PC-3 (cell line): ENCODE measurements at regions not wholly inside any gene's neighbourhood (a gene's known extent, or its start where the extent isn't known, plus 50 kb on each side); places are given as distances from the start of the nearest gene placed in this dataset.

Experiments
- ATAC-seq: fragments of 200-7000 bp; cut with Tn5 transposase; 2 replicates; pipeline ENCODE4 v1.9.1; 2020; ENCODE audit warnings: mild to moderate bottlenecking, moderate library complexity
- BruUV-seq: library from RNA; stranded (reverse); fragments of 400-500 nt; replicated peaks from 2 replicates; lab custom pipeline; 2021; lab: Mats Ljungman, UMichigan
- CTCF ChIA-PET: fragments of 300-600 bp; sonication (Branson Sonifier 250); formaldehyde crosslinking; loops from one replicate; lab custom pipeline; 2022; ENCODE audit warnings: antibody characterized with exemption; lab: Charles Lee
- POLR2A ChIA-PET: fragments of 300-600 bp; sonication (Branson Sonifier 250); formaldehyde crosslinking; loops from one replicate; lab custom pipeline; 2022; ENCODE audit warnings: antibody characterized with exemption; ENCODE audit not compliant: unreplicated experiment; lab: Charles Lee
- DNase-seq: peaks from one replicate; pipeline ENCODE4 v3.0.0-alpha.2; 2015
- H2AFZ ChIP-seq: fragments of 300-600 bp; sonication (generic); 2 replicates; pipeline ENCODE4 v1.6.0; 2016; ENCODE audit warnings: antibody characterized with exemption, low read length
- H3F3A ChIP-seq: fragments of 300-600 bp; sonication (generic); one replicate; pipeline ENCODE4 v1.6.0; 2017; ENCODE audit warnings: antibody characterized with exemption, low read length, control low read depth, mild to moderate bottlenecking; ENCODE audit not compliant: unreplicated experiment
- H3K27ac ChIP-seq: fragments of 300-600 bp; sonication (generic); 2 replicates; pipeline ENCODE4 v1.5.1; 2016; ENCODE audit warnings: mild to moderate bottlenecking, low read length
- H3K27me3 ChIP-seq: fragments of 300-600 bp; sonication (generic); 2 replicates; pipeline ENCODE4 v1.6.1; 2016; ENCODE audit warnings: low read length, mixed read lengths
- H3K36me3 ChIP-seq: fragments of 300-600 bp; sonication (generic); 2 replicates; pipeline ENCODE4 v1.6.1; 2016; ENCODE audit warnings: low read depth, mixed run types, low read length, mixed read lengths
- H3K4me1 ChIP-seq: fragments of 300-600 bp; sonication (generic); 2 replicates; pipeline ENCODE4 v1.5.1; 2016; ENCODE audit warnings: low read length; ENCODE audit not compliant: insufficient read depth
- H3K4me2 ChIP-seq: fragments of 300-600 bp; sonication (generic); 2 replicates; pipeline ENCODE4 v1.6.0; 2016; ENCODE audit warnings: low read length
- H3K4me3 ChIP-seq: fragments of 300-600 bp; sonication (generic); 2 replicates; pipeline ENCODE4 v1.5.1; 2016; ENCODE audit warnings: mild to moderate bottlenecking, low read length, mixed read lengths
- H3K79me2 ChIP-seq: fragments of 300-600 bp; sonication (generic); 2 replicates; pipeline ENCODE4 v1.6.1; 2017; ENCODE audit warnings: low read length, mixed read lengths
- H3K9ac ChIP-seq: fragments of 300-600 bp; sonication (generic); 2 replicates; pipeline ENCODE4 v1.6.0; 2016; ENCODE audit warnings: mild to moderate bottlenecking, low read length
- H3K9me2 ChIP-seq: fragments of 300-600 bp; sonication (generic); replicated peaks from 2 replicates; pipeline ENCODE4 v1.6.1; 2016; ENCODE audit warnings: mixed run types, low read length, mixed read lengths
- H3K9me3 ChIP-seq: fragments of 300-600 bp; sonication (generic); 2 replicates; pipeline ENCODE4 v1.6.1; 2016; ENCODE audit warnings: low read length, mixed read lengths
- H4K20me1 ChIP-seq: fragments of 300-600 bp; sonication (generic); 2 replicates; pipeline ENCODE4 v1.6.1; 2016; ENCODE audit warnings: low read length, mixed read lengths
- EZH2 ChIP-seq: fragments of 300-600 bp; sonication (generic); IDR thresholded peaks from one replicate; pipeline ENCODE4 v1.6.1; 2017; ENCODE audit warnings: antibody characterized with exemption, mild to moderate bottlenecking, low read length; ENCODE audit not compliant: unreplicated experiment
- EZH2phosphoT487 ChIP-seq: fragments of 300-600 bp; sonication (generic); IDR thresholded peaks from 2 replicates; pipeline ENCODE4 v1.6.1; 2018; ENCODE audit warnings: mild to moderate bottlenecking, antibody characterized with exemption, low read length, borderline replicate concordance
- intact Hi-C: fragments of 100-400 bp; cut with micrococcal nuclease; formaldehyde crosslinking; loops from 2 replicates; pipeline ENCODE4 v1.9.0; 2023
- TF ChIP-seq, protein P1 (sequence below): fragments of 300-600 bp; sonication (generic); conservative IDR thresholded peaks from 2 replicates; pipeline ENCODE4 v1.5.1; 2017; ENCODE audit warnings: antibody characterized with exemption, low read depth, mild to moderate bottlenecking, low read length

DNA sequence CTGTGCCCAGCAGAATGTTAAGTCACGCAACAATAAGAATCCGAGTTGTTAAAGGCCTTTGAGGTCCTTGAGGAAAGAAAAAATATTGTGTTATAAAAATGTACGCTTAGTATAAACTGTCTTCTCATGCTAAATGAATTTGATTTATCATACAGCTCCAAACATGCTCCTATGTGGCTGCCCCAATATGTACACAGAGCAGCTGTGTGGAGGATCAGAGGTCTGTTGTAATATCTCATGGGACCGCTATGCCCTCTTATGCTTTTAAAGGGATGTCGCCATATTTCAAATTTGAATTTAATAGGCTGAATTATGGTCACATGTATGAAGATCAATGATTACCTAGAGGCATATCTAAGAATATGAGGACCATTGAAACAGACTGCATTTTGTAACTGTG is 90.2 kb downstream of the SLC5A7 start:
- H3K36me3 ChIP-seq = no peaks in the 10 kb centered on the region
- H3K9ac ChIP-seq = no peak overlapping the region
- no peak overlapping the region for H3K27ac ChIP-seq
- no peaks in the 10 kb centered on the region for H3K9me3 ChIP-seq
- H4K20me1 ChIP-seq = no peaks in the 10 kb centered on the region
- no peaks in the 10 kb centered on the region for H3F3A ChIP-seq
- H3K9me2 ChIP-seq = no peaks in the 10 kb centered on the region
- H3K4me2 ChIP-seq = no peak overlapping the region
- H3K4me1 ChIP-seq = no peaks in the 10 kb centered on the region
- TF ChIP-seq EZH2phosphoT487 (no peak), EZH2 (no peak)
- TF ChIP-seq, protein P1, sequence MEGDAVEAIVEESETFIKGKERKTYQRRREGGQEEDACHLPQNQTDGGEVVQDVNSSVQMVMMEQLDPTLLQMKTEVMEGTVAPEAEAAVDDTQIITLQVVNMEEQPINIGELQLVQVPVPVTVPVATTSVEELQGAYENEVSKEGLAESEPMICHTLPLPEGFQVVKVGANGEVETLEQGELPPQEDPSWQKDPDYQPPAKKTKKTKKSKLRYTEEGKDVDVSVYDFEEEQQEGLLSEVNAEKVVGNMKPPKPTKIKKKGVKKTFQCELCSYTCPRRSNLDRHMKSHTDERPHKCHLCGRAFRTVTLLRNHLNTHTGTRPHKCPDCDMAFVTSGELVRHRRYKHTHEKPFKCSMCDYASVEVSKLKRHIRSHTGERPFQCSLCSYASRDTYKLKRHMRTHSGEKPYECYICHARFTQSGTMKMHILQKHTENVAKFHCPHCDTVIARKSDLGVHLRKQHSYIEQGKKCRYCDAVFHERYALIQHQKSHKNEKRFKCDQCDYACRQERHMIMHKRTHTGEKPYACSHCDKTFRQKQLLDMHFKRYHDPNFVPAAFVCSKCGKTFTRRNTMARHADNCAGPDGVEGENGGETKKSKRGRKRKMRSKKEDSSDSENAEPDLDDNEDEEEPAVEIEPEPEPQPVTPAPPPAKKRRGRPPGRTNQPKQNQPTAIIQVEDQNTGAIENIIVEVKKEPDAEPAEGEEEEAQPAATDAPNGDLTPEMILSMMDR = no peak
- no peak for DNase-seq
- H3K79me2 ChIP-seq = no peaks in the 10 kb centered on the region
- no peak overlapping the region for H3K4me3 ChIP-seq
- POLR2A ChIA-PET = no interaction called here
- intact Hi-C loops = no loop called here
- H2AFZ ChIP-seq = no peak overlapping the region
- peaks cover 60% of the 10 kb centered on the region for H3K27me3 ChIP-seq
- CTCF ChIA-PET = no interaction called here
- BruUV-seq = no TSS peak
- no peak for ATAC-seq

DNA sequence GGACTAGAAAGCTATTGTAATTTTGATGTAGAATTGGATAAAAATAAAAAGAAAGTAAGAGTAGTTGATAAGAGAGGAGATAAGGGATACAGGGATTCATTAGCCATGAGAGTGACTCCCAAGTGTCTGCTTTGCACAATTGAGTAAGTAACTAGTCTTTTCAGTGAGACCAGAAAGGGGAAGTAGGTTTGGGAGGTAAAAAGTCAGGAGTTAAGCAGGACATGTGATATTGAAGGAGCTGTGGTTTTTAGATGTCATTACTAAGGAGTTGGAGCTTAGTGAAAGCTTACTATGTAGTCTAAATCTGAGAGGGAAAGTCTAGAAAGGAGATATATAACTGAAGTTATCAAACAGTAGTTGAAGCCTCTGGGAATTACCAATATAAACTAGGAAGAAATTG is 93.4 kb downstream of the SLC5A7 start:
- CTCF ChIA-PET = no interaction called here
- ATAC-seq (no peak), DNase-seq (no peak)
- POLR2A ChIA-PET = no interaction called here
- Histone ChIP-seq H4K20me1 (no peaks in the 10 kb centered on the region), H3F3A (no peaks in the 10 kb centered on the region), H3K36me3 (no peaks in the 10 kb centered on the region), H3K27me3 (peaks cover 63% of the 10 kb centered on the region), H3K9me3 (no peaks in the 10 kb centered on the region), H3K9me2 (no peaks in the 10 kb centered on the region), H3K27ac (no peak overlapping the region), H3K4me2 (no peak overlapping the region), H3K79me2 (no peaks in the 10 kb centered on the region), H3K9ac (no peak overlapping the region), H3K4me1 (no peaks in the 10 kb centered on the region), H3K4me3 (no peak overlapping the region), H2AFZ (no peak overlapping the region)
- intact Hi-C loops = no loop called here
- no peak for TF ChIP-seq EZH2
- no TSS peak for BruUV-seq

DNA sequence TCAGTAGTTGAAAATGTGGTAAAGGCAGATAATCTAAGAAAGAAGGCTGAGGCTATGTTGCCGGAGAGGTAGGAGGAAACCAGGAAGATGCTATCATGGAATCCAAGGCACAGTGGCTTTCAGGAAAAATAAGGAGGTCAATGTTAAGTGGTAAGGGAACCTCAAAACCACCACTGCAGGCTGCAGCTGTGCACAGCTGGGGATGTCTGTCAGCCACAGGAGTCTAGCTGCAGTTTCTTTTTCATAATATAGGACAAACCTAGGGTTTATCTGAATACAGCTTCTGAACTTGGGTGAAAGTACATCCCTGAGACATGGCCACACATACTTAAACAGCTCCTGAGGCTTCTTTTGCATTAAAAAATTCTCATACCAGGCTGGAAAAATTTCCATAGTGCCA is 93.9 kb downstream of the SLC5A7 start:
- intact Hi-C loops = no loop called here
- H2AFZ ChIP-seq = no peak overlapping the region
- no peaks in the 10 kb centered on the region for H3K9me2 ChIP-seq
- H3K4me3 ChIP-seq = no peak overlapping the region
- no peaks in the 10 kb centered on the region for H3K36me3 ChIP-seq
- no peaks in the 10 kb centered on the region for H3F3A ChIP-seq
- H3K79me2 ChIP-seq = no peaks in the 10 kb centered on the region
- ChIA-PET POLR2A (no interaction called here), CTCF (no interaction called here)
- H3K4me2 ChIP-seq = no peak overlapping the region
- no TSS peak for BruUV-seq
- no peak for ATAC-seq
- peaks cover 63% of the 10 kb centered on the region for H3K27me3 ChIP-seq
- no peaks in the 10 kb centered on the region for H3K9me3 ChIP-seq
- TF ChIP-seq EZH2 (no peak), EZH2phosphoT487 (no peak)
- TF ChIP-seq, protein P1 = no peak
- no peak overlapping the region for H3K9ac ChIP-seq
- no peaks in the 10 kb centered on the region for H4K20me1 ChIP-seq
- no peak for DNase-seq
- no peak overlapping the region for H3K27ac ChIP-seq
- H3K4me1 ChIP-seq = no peaks in the 10 kb centered on the region
